DND-41 (cell line): ENCODE measurements at regions not wholly inside any gene's neighbourhood (a gene's known extent, or its start where the extent isn't known, plus 50 kb on each side); places are given as distances from the start of the nearest gene placed in this dataset.

ENCODE experiments used
- ATAC-seq: fragments of 200-7000 bp; cut with Tn5 transposase; 3 replicates; pipeline ENCODE4 v1.9.1; 2021; ENCODE audit warnings: low read depth; ENCODE audit not compliant: insufficient read depth
- DNase-seq: peaks from one replicate; pipeline ENCODE4 v3.0.0-alpha.2; 2020
- H2AFZ ChIP-seq: 2 replicates; pipeline ENCODE4 v1.6.0; 2012; ENCODE audit warnings: low read depth, low read length
- H3K27ac ChIP-seq: 2 replicates; pipeline ENCODE4 v1.5.1; 2012; ENCODE audit warnings: low read length, inconsistent platforms
- H3K27me3 ChIP-seq: fragments of 200-600 bp; sonication (generic); 2 replicates; pipeline ENCODE4 v1.6.0; 2012; ENCODE audit warnings: low read length, mild to moderate bottlenecking, inconsistent platforms; ENCODE audit not compliant: insufficient read depth, poor library complexity
- H3K36me3 ChIP-seq: 2 replicates; pipeline ENCODE4 v1.5.1; 2012; ENCODE audit warnings: low read length, inconsistent platforms; ENCODE audit not compliant: insufficient read depth
- H3K4me1 ChIP-seq: 2 replicates; pipeline ENCODE4 v1.5.1; 2012; ENCODE audit warnings: mild to moderate bottlenecking, low read length; ENCODE audit not compliant: insufficient read depth
- H3K4me2 ChIP-seq: 2 replicates; pipeline ENCODE4 v1.6.0; 2012; ENCODE audit warnings: mild to moderate bottlenecking, moderate library complexity, low read length, inconsistent platforms; ENCODE audit not compliant: insufficient read depth
- H3K4me3 ChIP-seq, 2 experiments: fragments of 200-600 bp in 1 of 2; shearing (Covaris generic) in 1 of 2; 2 replicates each; pipeline ENCODE4 v1.5.1; 2012 to 2016; ENCODE audit warnings: inconsistent platforms in 2 of 2, low read length in 2 of 2, mild to moderate bottlenecking in 2 of 2, low read depth in 1 of 2, moderate library complexity in 1 of 2
- H3K79me2 ChIP-seq: 2 replicates; pipeline ENCODE4 v1.6.0; 2012; ENCODE audit warnings: low read length, inconsistent platforms; ENCODE audit not compliant: insufficient read depth
- H3K9ac ChIP-seq: 2 replicates; pipeline ENCODE4 v1.6.0; 2012; ENCODE audit warnings: low read depth, mild to moderate bottlenecking, inconsistent platforms, low read length, moderate library complexity
- H3K9me3 ChIP-seq: 2 replicates; pipeline ENCODE4 v1.5.1; 2012; ENCODE audit warnings: low read length, moderate library complexity, mild to moderate bottlenecking, inconsistent platforms; ENCODE audit not compliant: insufficient read depth, severe bottlenecking
- H4K20me1 ChIP-seq: 2 replicates; pipeline ENCODE4 v1.6.0; 2012; ENCODE audit warnings: low read length; ENCODE audit not compliant: insufficient read depth
- CTCF ChIP-seq: IDR thresholded peaks from 2 replicates; pipeline ENCODE4 v1.5.1; 2012; ENCODE audit warnings: borderline replicate concordance, low read length, moderate library complexity, mild to moderate bottlenecking; ENCODE audit not compliant: poor library complexity, severe bottlenecking; ENCODE audit errors: extremely low read depth
- EZH2 ChIP-seq: IDR thresholded peaks from 3 replicates; pipeline ENCODE4 v1.6.1; 2012; ENCODE audit warnings: borderline replicate concordance, low read depth, mild to moderate bottlenecking, moderate library complexity, low read length, inconsistent platforms; ENCODE audit not compliant: severe bottlenecking

- Histone ChIP-seq H3K79me2 (no peaks in the 10 kb centered on the region), H3K27ac (no peak overlapping the region), H3K36me3 (no peaks in the 10 kb centered on the region), H3K4me3 (no peak overlapping the region), H3K4me2 (no peak overlapping the region), H3K9ac (no peak overlapping the region), H3K27me3 (no peaks in the 10 kb centered on the region), H4K20me1 (no peaks in the 10 kb centered on the region), H3K9me3 (no peaks in the 10 kb centered on the region), H3K4me1 (no peaks in the 10 kb centered on the region), H2AFZ (no peak overlapping the region)
- no peak for DNase-seq
- TF ChIP-seq EZH2 (no peak), CTCF (no peak)
- ATAC-seq: no peak
These were observed 393.6 kb upstream of the PROK2 start for GRCh38 chr3:72178463-72179106.

- Histone ChIP-seq H3K9me3 (no peaks in the 10 kb centered on the region), H2AFZ (no peak overlapping the region), H3K4me1 (no peaks in the 10 kb centered on the region), H3K27me3 (no peaks in the 10 kb centered on the region), H3K79me2 (no peaks in the 10 kb centered on the region), H3K4me2 (no peak overlapping the region), H3K4me3 (no peak overlapping the region), H3K36me3 (no peaks in the 10 kb centered on the region), H3K27ac (no peak overlapping the region), H4K20me1 (no peaks in the 10 kb centered on the region), H3K9ac (no peak overlapping the region)
- no peak for TF ChIP-seq EZH2
- TF ChIP-seq CTCF: no peak
- DNase-seq (no peak), ATAC-seq (no peak)
These were observed 392.4 kb upstream of the PROK2 start for GRCh38 chr3:72177075-72178050.

- no peak overlapping the region for H3K4me3 ChIP-seq
- H3K9ac ChIP-seq: no peak overlapping the region
These were observed 391.6 kb upstream of the PROK2 start for GRCh38 chr3:72176537-72177041.

More at GRCh38 chr3:72176537-72177041, 391.6 kb upstream of the PROK2 start:
- Histone ChIP-seq H3K79me2 (no peaks in the 10 kb centered on the region), H2AFZ (no peak overlapping the region), H3K27me3 (no peaks in the 10 kb centered on the region), H3K4me1 (no peaks in the 10 kb centered on the region), H3K27ac (no peak overlapping the region), H3K4me2 (no peak overlapping the region), H4K20me1 (no peaks in the 10 kb centered on the region), H3K9me3 (no peaks in the 10 kb centered on the region), H3K36me3 (no peaks in the 10 kb centered on the region)
- DNase-seq (no peak), ATAC-seq (no peak)
- TF ChIP-seq CTCF: no peak
- TF ChIP-seq EZH2: no peak
